Astrocyte (in vitro differentiated cells and primary cell): ENCODE measurements at regions not wholly inside any gene's neighbourhood (a gene's known extent, or its start where the extent isn't known, plus 50 kb on each side); places are given as distances from the start of the nearest gene placed in this dataset.

ENCODE experiments used
- CTCF ChIP-seq: IDR thresholded peaks from 2 replicates; pipeline ENCODE4 v1.5.1; 2011; ENCODE audit warnings: low read depth, mild to moderate bottlenecking, inconsistent platforms, low read length, moderate library complexity; ENCODE audit not compliant: insufficient read depth
- EZH2 ChIP-seq: IDR thresholded peaks from 2 replicates; pipeline ENCODE4 v1.6.1; 2012; ENCODE audit warnings: mild to moderate bottlenecking, low read length, inconsistent platforms; ENCODE audit not compliant: insufficient read depth

DNA sequence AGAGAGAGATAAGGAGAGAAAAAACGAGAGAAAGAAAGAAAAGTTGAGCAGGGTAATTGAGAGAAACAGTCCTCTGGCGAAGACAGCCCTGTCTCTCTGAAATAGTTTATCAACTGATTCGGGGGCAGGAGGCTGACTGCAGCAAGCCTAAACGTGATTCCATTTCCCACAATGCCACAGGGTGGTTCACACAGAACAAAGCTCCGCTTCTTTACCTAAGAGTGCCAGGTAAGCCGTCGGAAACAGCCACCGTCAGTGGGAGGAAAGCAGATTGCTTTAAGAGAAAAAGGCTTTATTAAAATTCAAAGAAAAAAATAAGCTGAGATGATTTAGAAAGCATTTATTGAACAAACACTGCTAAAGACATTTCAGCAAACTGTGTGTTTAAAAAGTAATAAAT is 271.4 kb upstream of the POU3F3 start:
- no peak for TF ChIP-seq CTCF
- TF ChIP-seq EZH2, result no peak
